Left ventricle myocardium inferior (tissue), 1 donor: ENCODE measurements at regions not wholly inside any gene's neighbourhood (a gene's known extent, or its start where the extent isn't known, plus 50 kb on each side); places are given as distances from the start of the nearest gene placed in this dataset.
"Not testable (repeated sequence)": the region's sequence is repeated elsewhere in the genome, so short reads cannot be mapped to it uniquely, and the experiment has no call there.

Experiments used
- DNase-seq: peaks from one replicate; pipeline ENCODE4 v3.0.0-alpha.2; 2020
- H3K27ac ChIP-seq: fragments of 200-600 bp; replicated peaks from 2 replicates; pipeline ENCODE4 v1.8.0; 2021
- H3K27me3 ChIP-seq: fragments of 200-600 bp; 2 replicates; pipeline ENCODE4 v1.8.0; 2021; ENCODE audit warnings: low read depth
- H3K36me3 ChIP-seq: fragments of 200-600 bp; 2 replicates; pipeline ENCODE4 v1.8.0; 2021
- H3K4me1 ChIP-seq: fragments of 200-600 bp; 2 replicates; pipeline ENCODE4 v1.8.0; 2021
- H3K4me3 ChIP-seq: fragments of 200-600 bp; 2 replicates; pipeline ENCODE4 v1.8.0; 2021; ENCODE audit warnings: mild to moderate bottlenecking, moderate library complexity
- H3K9me3 ChIP-seq: fragments of 200-600 bp; replicated peaks from 2 replicates; pipeline ENCODE4 v1.8.0; 2021
- CTCF ChIP-seq: fragments of 200-600 bp; IDR thresholded peaks from 2 replicates; pipeline ENCODE4 v1.8.0; 2021; ENCODE audit warnings: antibody characterized with exemption, mild to moderate bottlenecking, borderline replicate concordance
- intact Hi-C: fragments of 100-400 bp; cut with micrococcal nuclease; formaldehyde crosslinking; loops from one replicate; pipeline ENCODE4 v1.11.0; 2022
- donor health status: DM: no; HTN: yes; CAD: no; lungs with severe emphysema.

GRCh38 chr10:29224631-29225030 lies 64.2 kb upstream of the LYZL1 start:
- intact Hi-C loops, result no loop called here
- no peak overlapping the region for H3K4me3 ChIP-seq
- no peaks in the 10 kb centered on the region for H3K9me3 ChIP-seq
- no peak for DNase-seq
- no peak overlapping the region for H3K27ac ChIP-seq
- no peak for TF ChIP-seq CTCF
- no peaks in the 10 kb centered on the region for H3K36me3 ChIP-seq
- H3K4me1 ChIP-seq, result no peaks in the 10 kb centered on the region
- H3K27me3 ChIP-seq, result peaks cover 18% of the 10 kb centered on the region

- Histone ChIP-seq H3K4me3 (no peak overlapping the region), H3K4me1 (no peaks in the 10 kb centered on the region), H3K27ac (no peak overlapping the region), H3K9me3 (no peaks in the 10 kb centered on the region), H3K27me3 (peaks cover 27% of the 10 kb centered on the region), H3K36me3 (no peaks in the 10 kb centered on the region)
- intact Hi-C loops, result no loop called here
- no peak for DNase-seq
- no peak for TF ChIP-seq CTCF
These were observed 61.7 kb upstream of the LYZL1 start for GRCh38 chr10:29227201-29227600.

- Histone ChIP-seq H3K36me3 (no peaks in the 10 kb centered on the region), H3K27ac (no peak overlapping the region), H3K9me3 (no peaks in the 10 kb centered on the region), H3K27me3 (peaks cover 16% of the 10 kb centered on the region), H3K4me3 (no peak overlapping the region), H3K4me1 (no peaks in the 10 kb centered on the region)
- TF ChIP-seq CTCF, result no peak
- intact Hi-C loops, result no loop called here
- no peak for DNase-seq
These were observed 60.3 kb upstream of the LYZL1 start for GRCh38 chr10:29228562-29228961.

- intact Hi-C loops, result no loop called here
- no peak overlapping the region for H3K4me3 ChIP-seq
- DNase-seq, result no peak
- TF ChIP-seq CTCF, result no peak
- H3K4me1 ChIP-seq, result no peaks in the 10 kb centered on the region
- no peaks in the 10 kb centered on the region for H3K36me3 ChIP-seq
- peaks cover 16% of the 10 kb centered on the region for H3K27me3 ChIP-seq
- H3K27ac ChIP-seq, result no peak overlapping the region
- no peaks in the 10 kb centered on the region for H3K9me3 ChIP-seq
These were observed 59.6 kb upstream of the LYZL1 start for GRCh38 chr10:29229258-29229705.

DNA sequence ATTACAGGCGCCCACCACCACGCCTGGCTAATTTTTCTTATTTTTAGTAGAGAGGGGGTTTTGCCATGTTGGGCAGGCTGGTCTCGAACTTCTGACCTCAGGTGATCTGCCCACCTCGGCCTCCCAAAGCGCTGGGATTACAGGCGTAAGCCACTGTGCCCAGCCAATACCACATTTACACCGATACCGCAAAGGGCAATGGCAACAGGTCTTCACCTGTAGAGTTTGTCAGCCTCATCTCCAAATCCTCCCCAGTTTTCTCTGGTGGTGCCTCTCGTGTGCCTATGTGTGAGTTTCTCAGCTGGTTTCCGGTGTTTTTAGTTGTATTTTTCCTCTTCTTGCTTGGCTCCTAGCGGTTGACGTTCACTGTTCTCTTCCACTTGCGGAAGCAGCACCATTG lies 52.0 kb upstream of the LYZL1 start:
- intact Hi-C loops, DNase-seq, H3K27me3 ChIP-seq, H3K36me3 ChIP-seq, H3K9me3 ChIP-seq, H3K4me3 ChIP-seq, H3K4me1 ChIP-seq, H3K27ac ChIP-seq: not testable (repeated sequence)

DNA sequence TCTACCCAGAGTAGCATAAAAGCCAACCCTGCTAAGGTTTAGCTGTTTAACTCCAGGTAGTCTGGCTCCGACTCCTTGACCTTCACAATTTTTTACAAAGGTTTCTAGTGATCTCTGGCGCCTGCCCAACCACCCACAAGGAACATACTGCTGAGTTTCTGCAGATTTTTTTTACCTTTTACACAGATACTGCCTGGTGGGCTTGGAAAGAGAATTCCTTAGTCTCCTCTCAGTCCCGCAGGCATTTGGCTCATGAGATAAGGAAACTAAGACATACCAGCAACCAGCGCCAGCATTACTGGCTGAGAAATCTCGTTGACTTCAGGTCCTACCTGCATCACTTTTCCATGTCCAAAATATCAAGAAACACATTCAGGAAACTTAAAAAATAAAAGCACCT lies 51.1 kb upstream of the LYZL1 start:
- no peaks in the 10 kb centered on the region for H3K4me1 ChIP-seq
- no peak for TF ChIP-seq CTCF
- intact Hi-C loops, result no loop called here
- H3K27me3 ChIP-seq, result no peaks in the 10 kb centered on the region
- H3K9me3 ChIP-seq, result no peaks in the 10 kb centered on the region
- DNase-seq, result no peak
- no peak overlapping the region for H3K27ac ChIP-seq
- no peak overlapping the region for H3K4me3 ChIP-seq
- no peaks in the 10 kb centered on the region for H3K36me3 ChIP-seq
